Fibroblast of lung (primary cell): ENCODE measurements at regions not wholly inside any gene's neighbourhood (a gene's known extent, or its start where the extent isn't known, plus 50 kb on each side); places are given as distances from the start of the nearest gene placed in this dataset.

Experiments used
- EZH2 ChIP-seq: IDR thresholded peaks from 2 replicates; pipeline ENCODE4 v1.5.1; 2012; ENCODE audit warnings: low read length, control low read depth, mild to moderate bottlenecking; ENCODE audit errors: missing control alignments
- TF ChIP-seq, protein P1 (sequence below), 2 donors: IDR thresholded peaks in 1 of 2; conservative IDR thresholded peaks in 1 of 2; 1 replicate in 1 of 2; 2 replicates in 1 of 2; pipeline ENCODE4 v1.5.1; 2011 to 2012; ENCODE audit warnings: low read length in 2 of 2, control low read depth in 1 of 2, inconsistent platforms in 1 of 2, low read depth in 1 of 2, mild to moderate bottlenecking in 1 of 2

DNA sequence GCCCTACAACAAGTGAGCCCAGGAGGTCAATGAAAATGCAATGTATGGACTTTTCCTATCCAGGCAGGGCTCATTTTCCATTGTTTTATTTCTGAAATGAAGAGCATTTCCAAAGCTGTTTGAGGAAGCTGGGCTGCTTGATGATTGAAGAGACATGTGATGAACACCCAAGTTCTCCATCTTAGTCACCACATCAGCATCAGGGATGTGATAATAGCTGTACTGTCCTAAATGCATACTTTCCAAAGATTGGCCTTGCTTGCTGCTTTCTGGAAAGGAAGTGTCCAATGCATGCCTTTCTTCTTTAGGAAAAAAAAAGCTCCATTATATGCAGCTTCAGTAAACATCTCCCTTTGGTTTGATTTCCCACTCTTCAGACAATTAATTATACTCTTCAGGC is 425.9 kb upstream of the RUNX1 start:
- TF ChIP-seq, protein P1, sequence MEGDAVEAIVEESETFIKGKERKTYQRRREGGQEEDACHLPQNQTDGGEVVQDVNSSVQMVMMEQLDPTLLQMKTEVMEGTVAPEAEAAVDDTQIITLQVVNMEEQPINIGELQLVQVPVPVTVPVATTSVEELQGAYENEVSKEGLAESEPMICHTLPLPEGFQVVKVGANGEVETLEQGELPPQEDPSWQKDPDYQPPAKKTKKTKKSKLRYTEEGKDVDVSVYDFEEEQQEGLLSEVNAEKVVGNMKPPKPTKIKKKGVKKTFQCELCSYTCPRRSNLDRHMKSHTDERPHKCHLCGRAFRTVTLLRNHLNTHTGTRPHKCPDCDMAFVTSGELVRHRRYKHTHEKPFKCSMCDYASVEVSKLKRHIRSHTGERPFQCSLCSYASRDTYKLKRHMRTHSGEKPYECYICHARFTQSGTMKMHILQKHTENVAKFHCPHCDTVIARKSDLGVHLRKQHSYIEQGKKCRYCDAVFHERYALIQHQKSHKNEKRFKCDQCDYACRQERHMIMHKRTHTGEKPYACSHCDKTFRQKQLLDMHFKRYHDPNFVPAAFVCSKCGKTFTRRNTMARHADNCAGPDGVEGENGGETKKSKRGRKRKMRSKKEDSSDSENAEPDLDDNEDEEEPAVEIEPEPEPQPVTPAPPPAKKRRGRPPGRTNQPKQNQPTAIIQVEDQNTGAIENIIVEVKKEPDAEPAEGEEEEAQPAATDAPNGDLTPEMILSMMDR (conservative IDR thresholded peaks at IDR 0.05 in 1 of 2, IDR thresholded peaks at IDR 0.05 in 1 of 2; ENCODE audit: low read depth in 1 of 2, low read length in 2 of 2) = no peak
- TF ChIP-seq EZH2 = no peak
